CD1c-positive myeloid dendritic cell (primary cell): ENCODE measurements at regions not wholly inside any gene's neighbourhood (a gene's known extent, or its start where the extent isn't known, plus 50 kb on each side); places are given as distances from the start of the nearest gene placed in this dataset.
"Not testable (repeated sequence)": the region's sequence is repeated elsewhere in the genome, so short reads cannot be mapped to it uniquely, and the experiment has no call there.

Experiments used
- DNase-seq: peaks from one replicate; pipeline ENCODE4 v3.0.0-alpha.2; 2016; ENCODE audit errors: extremely low spot score

- no peak for DNase-seq
Observed at GRCh38 chr6:30832864-30833263, 51.5 kb upstream of the DDR1 start.

- peak; percentile 33 for DNase-seq
Observed at GRCh38 chr6:30830438-30830837, 53.9 kb upstream of the DDR1 start.

GRCh38 chr6:30829639-30830255 lies 54.6 kb upstream of the DDR1 start:
- no peak for DNase-seq

DNA sequence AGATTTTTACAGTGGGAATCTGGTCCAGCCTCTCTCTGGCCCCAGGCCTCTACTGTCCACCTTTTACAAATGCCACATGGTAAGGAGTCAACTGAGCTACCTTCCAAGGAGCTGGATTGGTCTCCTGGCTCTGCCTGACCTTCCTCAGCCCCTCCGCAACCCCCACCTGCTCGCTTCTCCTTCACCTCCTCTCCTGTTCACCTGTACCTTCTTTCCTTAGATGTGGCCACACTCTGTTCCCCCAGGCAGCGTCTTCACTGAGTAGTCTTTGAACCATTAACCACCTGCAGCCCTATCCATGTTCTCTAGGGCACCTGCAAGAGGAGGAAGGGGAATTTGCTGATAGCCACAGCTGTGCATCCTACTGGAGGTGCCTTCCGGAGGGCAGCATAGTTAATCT lies 55.3 kb upstream of the DDR1 start:
- no peak for DNase-seq

DNA sequence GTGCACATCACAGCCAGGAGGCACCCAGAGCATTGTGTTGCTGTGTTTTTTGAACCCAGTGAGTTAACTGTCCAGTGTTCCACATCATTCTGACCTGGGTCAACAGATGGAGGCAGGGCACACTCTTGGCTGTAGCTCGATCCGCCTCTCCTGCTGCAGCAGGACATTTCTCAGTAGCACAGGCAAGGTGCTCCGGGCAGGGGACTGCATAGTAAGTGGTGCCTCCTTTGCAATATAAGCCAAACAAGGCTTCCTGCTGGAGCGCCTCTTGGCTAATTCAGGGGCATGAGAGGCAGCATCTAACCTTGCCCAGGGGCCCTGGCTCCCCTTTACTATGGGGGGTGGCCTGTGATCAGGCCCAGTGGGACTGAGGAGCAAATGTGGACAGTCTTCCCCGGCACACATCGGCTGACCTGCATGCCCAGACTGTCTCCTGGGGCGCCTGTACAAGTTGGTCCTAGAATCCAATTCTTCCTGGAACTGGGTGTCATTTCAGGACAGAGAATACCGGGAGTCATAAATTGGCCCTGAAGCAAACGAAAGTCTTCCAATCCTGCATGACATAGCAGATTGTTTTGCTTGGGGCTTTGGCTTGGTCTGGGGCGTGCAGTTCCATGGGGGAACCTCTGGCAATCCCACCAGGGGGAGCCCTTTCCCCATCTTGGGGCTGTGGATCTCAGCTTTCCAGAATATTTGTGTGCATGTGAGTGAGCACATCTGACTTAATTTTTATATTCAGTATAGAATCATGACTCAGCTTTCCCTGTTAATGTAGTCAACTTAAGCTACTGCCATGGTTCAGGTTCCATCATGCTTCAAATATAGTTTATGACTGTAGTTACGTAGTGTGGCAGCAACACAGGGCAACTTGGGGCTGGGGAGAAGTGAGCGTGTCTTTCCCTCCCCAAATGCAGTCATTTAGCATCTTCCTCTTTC lies 56.0 kb upstream of the DDR1 start:
- peak; percentile 79 for DNase-seq

GRCh38 chr6:30826961-30827342 lies 57.4 kb upstream of the DDR1 start:
- no peak for DNase-seq

GRCh38 chr6:30824698-30825097 lies 59.6 kb upstream of the DDR1 start:
- DNase-seq, result no peak

DNA sequence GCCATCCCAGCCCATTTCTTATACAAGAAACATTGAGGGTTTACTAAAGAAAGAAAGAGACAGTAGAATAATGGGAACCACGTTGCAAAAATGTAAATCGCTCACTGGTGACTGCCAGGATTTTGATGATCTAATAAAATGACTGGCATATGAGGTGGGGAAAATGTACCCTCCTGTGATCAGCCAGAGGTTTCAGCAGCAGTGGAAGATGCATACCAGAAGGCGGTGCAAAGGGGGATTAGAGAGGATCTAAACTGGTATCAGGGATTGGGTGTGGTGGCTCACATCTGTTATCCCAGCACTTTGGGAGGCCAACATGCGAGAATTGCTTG lies 60.8 kb upstream of the DDR1 start:
- DNase-seq, result no peak

GRCh38 chr6:30821862-30822784 lies 62.2 kb upstream of the DDR1 start:
- DNase-seq, result peak; percentile 58

DNA sequence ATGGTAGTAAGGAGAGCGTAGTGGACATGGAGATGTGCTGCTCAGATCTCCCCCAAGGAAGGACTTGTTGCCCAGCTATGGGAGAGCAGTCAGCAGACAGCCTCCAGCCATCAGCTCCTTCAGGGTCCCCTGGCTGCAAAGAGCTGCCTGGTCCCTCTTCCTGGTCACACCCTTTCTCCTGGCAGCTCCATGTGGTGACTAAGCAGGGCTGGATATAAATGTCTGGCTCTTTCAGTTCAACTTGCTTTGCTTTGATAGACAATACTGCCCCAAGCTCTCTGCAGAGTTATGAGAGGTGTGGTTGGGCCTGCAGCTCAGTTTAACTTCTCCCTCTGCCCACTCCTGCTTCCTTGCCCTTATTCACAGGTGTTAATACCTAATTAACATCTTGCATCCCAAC lies 64.1 kb upstream of the DDR1 start:
- no peak for DNase-seq

- no peak for DNase-seq
Observed at GRCh38 chr6:30819297-30819917, 64.9 kb upstream of the DDR1 start.

GRCh38 chr6:30818391-30818841 lies 65.9 kb upstream of the DDR1 start:
- peak; percentile 56 for DNase-seq

- peak; percentile 62 for DNase-seq
Observed at GRCh38 chr6:30816791-30817739, 67.3 kb upstream of the DDR1 start.

- not testable (repeated sequence) for DNase-seq
Observed at GRCh38 chr6:30816296-30816695, 68.0 kb upstream of the DDR1 start.

DNA sequence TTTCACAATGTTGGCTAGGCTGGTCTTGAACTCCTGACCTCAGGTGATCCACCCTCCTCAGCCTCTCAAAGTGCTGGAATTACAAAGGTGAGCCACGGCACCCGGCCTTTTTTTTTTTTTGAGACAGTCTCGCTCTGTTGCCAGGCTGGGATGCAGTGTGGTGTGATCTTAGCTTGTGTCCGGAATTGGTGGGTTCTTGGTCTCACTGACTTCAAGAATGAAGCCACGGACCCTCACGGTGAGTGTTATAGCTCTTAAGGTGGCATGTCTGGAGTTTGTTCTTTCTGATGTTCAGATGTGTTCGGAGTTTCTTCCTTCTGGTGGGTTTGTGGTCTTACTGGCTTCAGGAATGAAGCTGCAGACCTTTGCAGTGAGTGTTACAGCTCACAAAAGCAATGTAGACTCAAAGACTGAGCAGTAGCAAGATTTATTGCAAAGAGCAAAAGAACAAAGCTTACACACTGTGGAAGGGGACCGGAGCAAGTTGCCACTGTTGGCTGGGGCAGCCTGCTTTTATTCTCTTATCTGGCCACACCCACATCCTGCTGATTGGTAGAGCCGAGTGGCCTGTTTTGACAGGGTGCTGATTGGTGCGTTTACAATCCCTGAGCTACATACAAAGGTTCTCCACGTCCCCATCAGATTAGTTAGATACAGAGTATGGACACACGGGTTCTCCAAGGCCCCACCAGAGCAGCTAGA lies 69.1 kb upstream of the DDR1 start:
- DNase-seq, result not testable (repeated sequence)

DNA sequence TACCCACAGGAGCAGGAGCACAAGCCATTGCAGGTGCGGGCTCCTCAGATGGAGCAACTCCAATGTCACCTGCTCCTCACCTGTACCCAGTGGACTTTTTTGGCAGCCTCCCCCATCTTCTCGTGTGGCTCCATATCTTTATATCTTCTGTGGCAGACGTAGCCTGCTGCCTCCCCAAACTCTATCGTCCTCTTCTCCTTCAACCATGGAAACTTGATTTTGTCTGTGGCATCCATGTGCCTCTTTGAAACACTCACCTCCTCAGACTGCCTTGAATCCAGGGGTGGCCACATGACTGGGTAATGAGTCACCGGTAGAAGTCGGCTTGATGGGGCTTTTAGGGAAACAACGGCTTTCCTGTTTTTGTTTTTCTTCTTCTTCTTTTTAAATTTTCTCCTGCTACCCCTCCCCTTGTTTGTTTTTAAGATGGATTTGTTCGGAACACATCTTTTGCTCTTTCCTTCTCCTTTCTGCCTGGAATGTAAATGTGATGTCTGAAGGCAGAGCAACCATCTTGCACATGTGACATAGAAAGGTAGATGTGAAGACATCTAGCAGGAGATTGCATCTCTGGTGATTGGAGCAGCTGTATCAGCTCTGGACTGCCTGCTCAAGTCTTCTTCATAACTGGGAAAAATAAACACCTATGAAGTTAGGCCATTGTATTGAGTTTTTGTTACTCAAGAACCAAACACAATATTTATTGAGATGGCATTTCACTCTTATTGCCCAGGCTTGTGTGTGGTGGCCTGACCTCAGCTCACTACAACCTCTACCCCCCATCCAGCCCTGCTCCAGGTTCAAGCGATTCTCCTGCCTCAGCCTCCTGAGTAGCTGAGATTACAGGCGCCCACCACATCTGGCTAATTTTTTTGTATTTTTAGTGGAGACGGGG lies 69.9 kb upstream of the DDR1 start:
- DNase-seq, result peak; percentile 78

DNA sequence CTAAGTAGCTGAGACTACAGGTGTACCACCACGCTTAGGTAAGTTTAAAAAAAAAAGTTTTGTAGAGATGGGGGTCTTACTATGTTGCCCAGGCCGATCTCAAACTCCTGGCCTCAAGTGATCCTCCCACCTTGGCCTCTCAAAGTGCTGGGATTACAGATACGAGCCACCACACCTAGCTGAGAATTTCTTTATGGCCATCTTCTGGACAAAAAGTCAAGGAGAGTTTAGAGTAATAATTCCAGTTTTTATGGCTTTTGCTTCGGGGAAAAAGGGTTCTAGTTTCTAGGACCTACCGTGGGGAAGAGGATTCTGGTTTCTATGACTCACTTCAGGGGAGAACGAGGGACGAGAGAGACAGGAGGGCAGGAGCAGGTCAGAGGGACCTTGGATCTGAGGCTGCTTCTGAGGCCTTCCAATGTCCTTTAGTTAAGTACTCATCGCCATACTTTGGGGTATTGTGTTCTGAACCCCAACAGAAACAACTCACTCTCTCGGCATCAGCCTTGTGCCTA lies 69.3 kb upstream of the IER3 start:
- no peak for DNase-seq

DNA sequence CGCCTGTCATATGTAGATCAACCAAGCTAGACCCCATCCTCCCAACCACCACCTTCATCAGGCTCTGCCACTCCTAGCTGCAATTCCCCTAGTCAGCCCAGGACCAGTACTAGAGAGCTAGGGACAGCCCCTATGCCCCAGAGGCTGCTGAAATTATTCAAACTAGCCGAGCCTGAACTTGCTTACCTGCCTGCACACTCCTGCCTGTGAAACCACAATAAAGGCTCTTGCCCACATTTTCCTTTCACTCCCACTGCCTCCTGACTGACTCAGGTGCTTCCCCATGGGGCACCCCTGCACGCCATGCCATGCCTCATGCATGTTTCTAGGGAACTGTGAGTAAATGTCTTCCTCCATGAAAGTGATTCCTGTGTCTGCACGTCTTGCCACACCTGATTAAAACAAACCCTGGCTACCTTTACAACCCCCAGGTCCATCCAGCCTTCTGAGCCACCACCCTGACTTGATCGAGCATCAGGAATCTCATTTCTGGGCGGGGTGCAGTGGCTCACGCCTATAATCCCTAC lies 66.5 kb upstream of the IER3 start:
- DNase-seq, result no peak
